HG02840 (cell line): ENCODE measurements at regions not wholly inside any gene's neighbourhood (a gene's known extent, or its start where the extent isn't known, plus 50 kb on each side); places are given as distances from the start of the nearest gene placed in this dataset.

Source experiments
- ATAC-seq: cut with Tn5 transposase; IDR thresholded peaks from one replicate; pipeline ENCODE4 v1.9.1; 2021; ENCODE audit warnings: mild to moderate bottlenecking, moderate library complexity, moderate number of reproducible peaks; ENCODE audit not compliant: unreplicated experiment, low FRiP score

DNA sequence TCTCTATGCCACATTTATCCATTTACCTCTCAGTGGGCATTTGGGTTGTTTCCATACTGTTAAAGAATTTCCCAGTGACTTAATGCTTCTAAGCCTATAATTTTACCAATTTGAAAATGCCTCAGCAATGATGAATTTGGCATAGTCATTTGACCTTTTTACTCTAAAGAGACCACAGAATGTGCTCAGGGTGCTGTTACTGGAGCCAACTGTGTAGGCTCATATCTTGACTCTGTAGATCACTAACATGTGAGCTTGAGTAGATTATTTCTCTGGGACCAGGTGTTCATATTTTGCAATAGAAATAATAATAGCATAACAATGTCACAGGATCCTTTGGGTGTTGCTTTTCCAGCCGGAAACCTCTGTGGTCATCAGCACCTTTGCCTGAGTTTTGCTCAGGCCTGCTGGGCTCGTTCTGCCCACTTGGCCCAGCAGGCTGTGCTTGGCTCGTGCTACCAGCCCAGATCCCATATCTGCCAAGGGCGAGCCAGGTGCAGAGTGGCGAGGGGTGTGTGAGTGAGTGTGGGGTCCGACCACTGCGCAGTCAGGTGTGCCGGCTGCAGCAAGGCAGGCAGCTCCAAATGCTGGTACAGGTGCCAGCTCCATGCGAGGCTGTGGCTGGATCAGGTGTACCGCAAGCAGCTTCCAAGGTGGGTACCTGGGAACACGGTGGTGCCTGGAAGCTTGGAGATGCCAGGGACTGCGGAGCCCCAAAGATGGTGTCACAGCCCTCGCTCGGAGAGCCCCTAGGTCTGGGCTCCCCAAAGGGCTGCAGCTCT is 70.6 kb upstream of the ANK2 start:
- ATAC-seq = no peak

DNA sequence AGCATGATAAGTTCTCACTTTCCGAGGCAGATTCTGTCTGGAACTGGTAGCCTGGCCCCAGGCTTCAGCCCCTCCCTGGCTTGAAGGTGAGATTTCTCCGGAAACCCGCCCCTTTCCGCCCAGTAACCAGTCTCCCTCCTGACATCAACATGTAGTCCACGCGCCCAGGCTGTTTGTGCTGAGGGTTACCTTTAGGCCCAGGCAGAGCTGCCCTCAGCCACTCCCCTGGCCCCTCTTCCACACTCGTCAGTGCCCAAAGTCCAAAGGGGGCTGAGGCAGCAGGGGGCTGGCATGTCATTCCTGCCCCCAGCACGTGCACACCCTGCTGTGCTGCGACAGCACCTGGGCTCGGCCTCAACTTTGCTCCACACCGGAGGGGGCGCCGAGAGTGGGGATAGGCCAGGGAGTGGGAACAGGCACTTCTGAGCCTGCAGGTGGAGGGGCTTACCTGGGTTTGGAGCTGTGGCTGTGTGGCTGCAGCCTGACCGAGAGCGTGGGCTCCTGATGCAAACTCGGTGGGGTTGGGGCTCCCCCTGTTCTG is 69.5 kb upstream of the ANK2 start:
- ATAC-seq = no peak

DNA sequence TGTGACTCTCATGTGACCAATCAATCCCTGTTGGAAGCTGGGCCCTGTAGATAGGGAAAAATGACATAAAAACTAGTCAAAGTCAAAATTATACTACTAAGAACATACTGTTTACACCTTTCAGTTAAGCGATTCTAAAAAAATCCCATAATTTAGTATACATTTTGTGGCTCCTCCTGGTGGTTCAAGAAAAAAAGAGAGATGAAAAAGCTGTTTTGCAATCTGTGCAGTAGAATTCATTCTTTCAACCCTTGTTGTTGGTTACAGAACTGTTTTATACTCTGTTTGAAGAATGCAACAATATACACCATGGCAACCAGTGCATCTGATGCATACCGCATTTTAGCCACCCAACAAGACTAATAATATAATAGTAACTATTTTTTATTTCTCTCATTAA is 66.8 kb upstream of the ANK2 start:
- ATAC-seq = no peak

DNA sequence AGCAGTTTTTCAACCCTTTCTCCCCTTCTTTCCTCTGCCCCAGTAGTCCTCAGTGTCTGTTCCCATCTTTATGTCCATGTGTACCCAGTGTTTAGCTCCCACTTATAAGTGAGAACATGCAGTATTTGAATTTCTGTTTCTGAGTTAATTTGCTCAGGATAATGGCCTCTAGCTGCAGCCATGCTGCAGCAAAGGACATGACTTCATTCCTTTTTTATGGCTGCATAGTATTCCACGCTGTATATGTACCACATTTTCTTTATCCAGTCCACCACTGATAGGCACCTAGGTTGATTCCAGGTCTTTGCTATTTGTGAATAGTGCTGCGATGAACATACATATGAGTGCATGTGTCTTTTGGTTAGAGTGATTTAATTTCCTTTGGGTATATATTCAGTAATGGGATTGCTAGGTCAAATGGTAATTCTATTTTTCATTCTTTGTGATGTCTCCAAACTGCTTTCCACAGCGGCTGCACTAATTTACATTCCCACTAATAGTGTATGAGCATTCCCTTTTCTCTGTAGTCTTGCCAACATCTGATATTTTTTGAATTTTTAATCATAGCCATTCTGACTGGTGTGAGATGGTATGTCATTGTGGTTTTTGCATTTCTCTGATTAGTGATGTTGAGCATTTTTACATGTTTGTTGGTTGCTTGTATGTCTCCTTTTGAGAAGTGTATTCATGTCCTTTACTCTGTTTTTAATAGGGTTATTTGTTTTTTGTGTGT is 54.6 kb upstream of the ANK2 start:
- ATAC-seq = no peak
